ENCODE measurements at regions not wholly inside any gene's neighbourhood (a gene's known extent, or its start where the extent isn't known, plus 50 kb on each side); places are given as distances from the start of the nearest gene placed in this dataset.

DNA sequence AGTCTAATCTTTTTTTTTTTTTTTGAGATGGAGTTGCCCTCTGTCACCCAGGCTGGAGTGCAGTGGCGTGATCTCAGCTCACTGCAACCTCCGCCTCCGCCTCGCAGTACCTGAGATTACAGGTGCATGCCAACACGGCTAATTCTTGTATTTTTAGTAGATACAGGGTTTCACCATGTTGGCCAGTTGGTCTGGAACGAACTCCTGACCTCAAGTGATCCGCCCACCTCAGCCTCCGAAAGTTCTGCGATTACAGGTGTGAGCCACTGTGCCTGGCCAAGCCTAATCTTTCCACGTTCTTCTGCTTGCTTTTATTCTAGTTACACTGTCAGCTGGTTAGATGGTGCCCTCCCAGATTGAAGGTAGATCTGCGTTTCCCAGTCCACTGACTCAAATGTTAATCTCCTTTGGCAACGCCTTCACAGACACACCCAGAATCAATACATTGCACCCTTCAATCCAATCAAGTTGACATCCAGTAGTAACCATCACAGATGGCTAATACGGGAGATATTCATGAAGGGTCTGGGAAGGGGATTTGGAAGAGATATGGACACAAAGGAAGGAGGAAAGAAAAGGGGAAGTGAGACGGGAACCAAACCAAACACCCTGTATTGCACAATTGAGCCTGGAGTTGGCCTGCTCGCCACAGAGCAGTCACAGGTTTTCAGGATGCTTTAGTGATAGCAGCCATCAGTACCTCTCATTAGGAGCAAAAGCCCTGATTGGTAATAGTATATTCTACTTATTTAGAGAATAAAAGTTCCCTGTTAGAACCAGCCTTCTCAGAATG, 229.8 kb downstream of the PIK3C3 start:
- no peak overlapping the region for H3K4me3 ChIP-seq (ENCODE audit: low read depth, low read length)
- DNase-seq (ENCODE audit: low read depth) = no peak
- TF ChIP-seq, protein P1, sequence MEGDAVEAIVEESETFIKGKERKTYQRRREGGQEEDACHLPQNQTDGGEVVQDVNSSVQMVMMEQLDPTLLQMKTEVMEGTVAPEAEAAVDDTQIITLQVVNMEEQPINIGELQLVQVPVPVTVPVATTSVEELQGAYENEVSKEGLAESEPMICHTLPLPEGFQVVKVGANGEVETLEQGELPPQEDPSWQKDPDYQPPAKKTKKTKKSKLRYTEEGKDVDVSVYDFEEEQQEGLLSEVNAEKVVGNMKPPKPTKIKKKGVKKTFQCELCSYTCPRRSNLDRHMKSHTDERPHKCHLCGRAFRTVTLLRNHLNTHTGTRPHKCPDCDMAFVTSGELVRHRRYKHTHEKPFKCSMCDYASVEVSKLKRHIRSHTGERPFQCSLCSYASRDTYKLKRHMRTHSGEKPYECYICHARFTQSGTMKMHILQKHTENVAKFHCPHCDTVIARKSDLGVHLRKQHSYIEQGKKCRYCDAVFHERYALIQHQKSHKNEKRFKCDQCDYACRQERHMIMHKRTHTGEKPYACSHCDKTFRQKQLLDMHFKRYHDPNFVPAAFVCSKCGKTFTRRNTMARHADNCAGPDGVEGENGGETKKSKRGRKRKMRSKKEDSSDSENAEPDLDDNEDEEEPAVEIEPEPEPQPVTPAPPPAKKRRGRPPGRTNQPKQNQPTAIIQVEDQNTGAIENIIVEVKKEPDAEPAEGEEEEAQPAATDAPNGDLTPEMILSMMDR (conservative IDR thresholded peaks at IDR 0.05; ENCODE audit: low read depth, low read length) = no peak

DNA sequence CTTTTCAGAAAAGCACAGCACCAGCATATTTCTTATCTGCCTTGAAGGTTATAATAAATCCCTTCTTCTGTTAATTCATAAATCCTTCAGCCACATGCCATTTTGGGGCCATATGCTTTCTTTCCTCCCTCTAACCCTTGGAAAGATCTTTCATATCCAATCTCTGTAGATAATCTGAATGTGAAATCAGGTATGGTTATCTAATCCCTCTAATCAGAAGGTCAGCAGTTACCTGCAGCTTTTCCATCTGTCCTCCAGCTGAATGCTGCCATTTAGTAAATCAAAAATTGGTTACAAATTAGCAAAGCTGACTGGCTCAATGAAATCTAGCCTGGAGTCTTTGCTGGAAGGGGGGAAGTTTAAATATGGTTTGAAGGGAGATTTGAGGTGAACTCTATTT, 230.5 kb downstream of the PIK3C3 start:
- H3K4me3 ChIP-seq (ENCODE audit: low read depth, low read length) = no peak overlapping the region
- TF ChIP-seq, protein P1 (conservative IDR thresholded peaks at IDR 0.05; ENCODE audit: low read depth, low read length) = no peak
- DNase-seq (ENCODE audit: low read depth) = no peak

DNA sequence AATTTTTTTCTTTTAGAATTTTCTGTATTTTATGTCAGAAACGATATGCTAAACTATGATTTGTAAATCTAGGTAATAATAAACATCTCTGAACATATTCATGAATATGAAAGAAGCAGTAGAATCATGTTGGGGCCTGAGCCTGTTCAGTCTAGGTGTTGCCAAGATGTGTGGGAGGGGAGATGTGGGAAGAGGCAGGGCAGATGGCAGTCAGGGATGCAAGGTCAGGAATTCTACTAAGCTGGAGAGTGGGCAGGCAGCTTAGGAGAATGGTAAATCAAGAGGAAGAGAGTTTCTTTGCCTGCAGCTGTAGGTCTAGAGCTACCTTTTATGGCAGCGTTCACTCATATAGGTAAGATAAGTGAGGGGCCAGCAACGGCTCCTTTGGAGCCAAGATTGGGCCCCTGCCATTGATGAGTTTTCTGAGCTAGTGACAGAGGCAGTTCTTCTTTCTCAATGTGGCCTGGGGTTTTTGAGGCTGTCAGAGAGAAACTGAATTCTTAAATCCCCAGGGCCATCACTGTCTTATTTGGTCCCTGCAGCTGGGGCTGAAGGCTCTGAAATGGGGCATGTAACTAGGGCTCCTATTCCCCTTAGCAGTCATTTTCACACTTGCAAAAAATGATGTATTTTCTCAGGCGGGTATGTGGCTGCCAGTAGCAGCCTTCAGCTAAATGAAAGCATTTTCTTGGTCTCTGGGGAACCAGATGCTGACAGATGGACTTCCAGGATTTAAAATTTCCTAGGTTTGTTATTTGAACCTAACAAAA, 232.8 kb downstream of the PIK3C3 start:
- no peak for DNase-seq (ENCODE audit: low read depth)
- no peak overlapping the region for H3K4me3 ChIP-seq (ENCODE audit: low read depth, low read length)
- TF ChIP-seq, protein P1 (conservative IDR thresholded peaks at IDR 0.05; ENCODE audit: low read depth, low read length) = no peak

DNA sequence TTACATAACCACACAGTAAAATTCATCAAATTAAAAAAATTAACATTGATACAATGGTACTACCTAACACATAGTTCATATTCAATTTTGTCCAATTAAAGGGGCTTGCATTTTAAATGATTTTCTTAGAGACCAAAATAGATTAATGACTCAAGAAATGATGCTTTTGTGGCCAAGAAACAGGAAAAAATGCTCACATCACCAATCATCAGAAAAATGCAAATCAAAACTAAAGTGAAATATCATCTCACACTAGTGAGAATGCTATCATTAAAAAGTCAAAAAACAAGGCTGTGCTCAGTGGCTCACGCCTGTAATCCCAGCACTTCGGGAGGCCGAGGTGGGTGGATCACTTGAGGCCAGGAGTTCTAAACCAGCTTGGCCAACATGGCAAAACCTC, 235.6 kb downstream of the PIK3C3 start:
- TF ChIP-seq, protein P1 (conservative IDR thresholded peaks at IDR 0.05; ENCODE audit: low read depth, low read length) = no peak
- H3K4me3 ChIP-seq (ENCODE audit: low read depth, low read length) = no peak overlapping the region
- DNase-seq (ENCODE audit: low read depth) = no peak

DNA sequence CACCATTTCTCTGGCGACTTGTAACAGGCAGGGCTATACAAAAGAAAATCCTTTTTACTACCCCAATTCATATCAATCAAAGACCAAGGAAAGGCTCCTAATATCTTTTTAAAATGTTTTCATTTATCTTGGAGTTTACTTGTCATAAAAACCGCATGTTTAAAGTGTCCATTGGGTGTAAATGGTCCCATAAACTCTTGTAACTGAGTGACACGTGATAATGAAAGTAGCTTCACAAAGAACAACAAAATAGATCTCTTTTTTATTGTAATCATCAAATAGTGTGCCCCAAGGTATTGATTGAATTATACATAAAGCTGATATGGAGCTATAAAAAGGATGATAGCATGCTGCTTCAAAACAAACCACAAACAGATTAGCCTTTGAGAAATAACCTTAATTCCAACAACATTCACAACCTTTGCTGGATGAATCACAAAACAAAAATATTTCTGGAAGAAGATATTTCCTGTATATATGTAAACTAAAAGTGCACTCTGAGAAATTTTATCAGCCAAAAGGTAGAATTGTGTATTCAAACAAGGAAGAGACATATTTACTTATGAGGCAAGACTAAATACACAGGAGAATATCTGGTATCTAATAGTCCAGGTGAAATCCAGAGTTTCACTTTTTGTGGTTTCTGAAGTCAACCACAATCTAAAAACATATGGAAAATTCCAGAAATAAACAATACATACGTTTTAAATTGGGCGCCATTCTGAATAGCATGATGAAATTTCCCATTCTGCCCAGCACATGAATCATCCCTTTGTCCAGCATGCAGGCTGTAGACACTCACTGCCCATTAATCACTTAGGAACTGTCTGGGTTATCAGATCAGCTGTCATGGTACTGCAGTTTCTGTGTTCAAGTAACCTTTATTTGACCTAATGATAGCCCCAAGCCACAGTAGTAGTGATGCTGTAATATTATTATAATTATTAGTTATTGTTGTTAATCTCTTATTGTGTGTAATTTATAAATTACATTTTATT, 237.5 kb downstream of the PIK3C3 start:
- TF ChIP-seq, protein P1 (conservative IDR thresholded peaks at IDR 0.05; ENCODE audit: low read depth, low read length) = no peak
- H3K4me3 ChIP-seq (ENCODE audit: low read depth, low read length) = no peak overlapping the region
- no peak for DNase-seq (ENCODE audit: low read depth)

DNA sequence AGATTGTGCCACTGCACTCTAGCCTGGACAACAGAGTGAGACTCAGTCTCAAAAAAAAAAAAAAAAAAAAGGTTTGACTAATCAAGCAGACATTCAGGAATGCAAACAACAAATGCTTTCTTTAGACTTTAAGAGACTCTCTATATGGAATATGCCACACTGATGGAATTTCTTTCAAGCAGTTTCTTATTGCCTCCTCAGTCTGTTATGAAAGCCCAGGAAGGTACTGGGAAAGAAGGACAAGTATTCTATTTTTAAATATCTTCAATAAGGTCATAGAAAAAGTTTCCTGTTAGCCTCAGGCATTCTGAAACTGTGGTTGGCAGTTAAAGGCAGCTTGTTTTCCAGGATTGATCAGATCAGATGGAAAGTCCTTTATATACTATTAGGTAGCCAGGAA, 241.6 kb downstream of the PIK3C3 start:
- H3K4me3 ChIP-seq (ENCODE audit: low read depth, low read length) = no peak overlapping the region
- TF ChIP-seq, protein P1 (conservative IDR thresholded peaks at IDR 0.05; ENCODE audit: low read depth, low read length) = no peak
- no peak for DNase-seq (ENCODE audit: low read depth)

Data from epithelial cell of proximal tubule (primary cell).